ENCODE measurements at regions not wholly inside any gene's neighbourhood (a gene's known extent, or its start where the extent isn't known, plus 50 kb on each side); places are given as distances from the start of the nearest gene placed in this dataset.

DNA sequence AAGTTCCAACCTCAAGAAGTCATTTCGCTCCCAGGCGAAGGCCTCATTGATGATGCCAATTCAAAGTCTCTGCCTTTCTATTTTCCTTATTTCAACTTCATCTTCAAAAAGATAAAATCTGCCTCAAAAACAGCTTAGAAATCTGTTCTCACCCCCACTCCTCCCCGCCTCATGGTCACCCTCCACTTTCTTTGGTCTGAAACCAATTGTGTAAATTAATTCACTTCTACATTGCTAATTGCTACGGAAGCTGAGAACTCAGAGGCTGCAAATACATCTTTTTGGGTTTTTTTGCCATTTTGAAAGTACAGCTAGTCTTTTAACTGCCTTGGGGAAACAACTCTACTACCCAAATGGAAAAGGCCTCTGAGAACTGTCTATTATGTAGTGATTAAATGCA is 350.0 kb upstream of the SLC24A2 start:
- Mint-ChIP-seq H3K4me1 (peaks cover 1% of the 10 kb centered on the region), H3K27ac (no peak overlapping the region)
- no peaks in the 10 kb centered on the region for H3K79me2 ChIP-seq (ENCODE audit: control insufficient read depth, insufficient read depth, low read length)

DNA sequence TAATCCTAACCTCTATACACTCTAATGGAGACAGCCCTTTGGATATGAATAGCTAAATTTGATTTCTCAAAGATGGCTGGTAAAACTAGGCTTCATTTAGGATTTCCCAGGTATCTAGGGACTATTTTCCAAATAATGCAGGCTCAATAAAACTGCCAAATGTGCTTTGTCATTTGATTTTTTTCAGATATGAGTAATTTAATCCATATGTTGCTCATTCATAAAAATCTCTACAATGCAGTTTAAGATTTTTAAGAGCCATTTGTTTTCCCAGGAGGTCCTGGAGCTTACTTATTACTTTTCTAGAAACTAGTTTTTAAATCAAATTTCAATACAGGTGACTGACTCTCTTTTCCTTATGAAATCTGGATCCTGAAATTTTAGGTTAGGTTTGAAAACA is 349.3 kb upstream of the SLC24A2 start:
- DNase-seq (no peak), ATAC-seq (ENCODE audit: low read depth) (no peak)
- Histone ChIP-seq H2AFZ (ENCODE audit: insufficient read depth, low read depth, low read length, poor library complexity, severe bottlenecking) (no peak overlapping the region), H3K79me2 (ENCODE audit: control insufficient read depth, insufficient read depth, low read length) (no peaks in the 10 kb centered on the region), H3K27ac (ENCODE audit: low read length in 2 of 2) (no peak overlapping the region), H3K4me3 (ENCODE audit: control extremely low read depth in 1 of 5, extremely low read depth in 1 of 5, insufficient read depth in 1 of 5, low read depth in 2 of 5, low read length in 4 of 5) (no peak overlapping the region), H3K27me3 (replicated peaks in 1 of 4; ENCODE audit: control extremely low read depth in 1 of 4, control insufficient read depth in 3 of 4, insufficient read depth in 4 of 4, low read length in 3 of 4) (no peaks in the 10 kb centered on the region), H3K36me3 (replicated peaks in 1 of 2; ENCODE audit: control extremely low read depth in 1 of 2, control insufficient read depth in 1 of 2, extremely low read depth in 1 of 2, insufficient read depth in 2 of 2, low read length in 1 of 2) (no peaks in the 10 kb centered on the region), H3K4me1 (ENCODE audit: control insufficient read depth in 2 of 2, insufficient read depth in 2 of 2, low read length in 2 of 2) (no peaks in the 10 kb centered on the region), H3K9me3 (ENCODE audit: control extremely low read depth in 1 of 3, control insufficient read depth in 2 of 3, insufficient read depth in 1 of 3, low read length in 2 of 3) (no peaks in the 10 kb centered on the region), H4K20me1 (ENCODE audit: control insufficient read depth, insufficient read depth, low read length, poor library complexity, severe bottlenecking) (no peaks in the 10 kb centered on the region), H3K9ac (ENCODE audit: low read length) (no peak overlapping the region), H3K4me2 (replicated peaks; ENCODE audit: low read depth, low read length, poor library complexity, severe bottlenecking) (no peak overlapping the region)
- Mint-ChIP-seq H3K4me1 (no peaks in the 10 kb centered on the region), H3K4me3 (no peak overlapping the region), H3K27ac (no peak overlapping the region), H3K9me3 (ENCODE audit: insufficient read depth) (no peaks in the 10 kb centered on the region), H3K27me3 (peaks cover 2% of the 10 kb centered on the region)
- TF ChIP-seq, protein P1, sequence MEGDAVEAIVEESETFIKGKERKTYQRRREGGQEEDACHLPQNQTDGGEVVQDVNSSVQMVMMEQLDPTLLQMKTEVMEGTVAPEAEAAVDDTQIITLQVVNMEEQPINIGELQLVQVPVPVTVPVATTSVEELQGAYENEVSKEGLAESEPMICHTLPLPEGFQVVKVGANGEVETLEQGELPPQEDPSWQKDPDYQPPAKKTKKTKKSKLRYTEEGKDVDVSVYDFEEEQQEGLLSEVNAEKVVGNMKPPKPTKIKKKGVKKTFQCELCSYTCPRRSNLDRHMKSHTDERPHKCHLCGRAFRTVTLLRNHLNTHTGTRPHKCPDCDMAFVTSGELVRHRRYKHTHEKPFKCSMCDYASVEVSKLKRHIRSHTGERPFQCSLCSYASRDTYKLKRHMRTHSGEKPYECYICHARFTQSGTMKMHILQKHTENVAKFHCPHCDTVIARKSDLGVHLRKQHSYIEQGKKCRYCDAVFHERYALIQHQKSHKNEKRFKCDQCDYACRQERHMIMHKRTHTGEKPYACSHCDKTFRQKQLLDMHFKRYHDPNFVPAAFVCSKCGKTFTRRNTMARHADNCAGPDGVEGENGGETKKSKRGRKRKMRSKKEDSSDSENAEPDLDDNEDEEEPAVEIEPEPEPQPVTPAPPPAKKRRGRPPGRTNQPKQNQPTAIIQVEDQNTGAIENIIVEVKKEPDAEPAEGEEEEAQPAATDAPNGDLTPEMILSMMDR (IDR thresholded peaks at IDR 0.05) = no peak
- TF ChIP-seq EZH2 (IDR thresholded peaks at IDR 0.05; ENCODE audit: borderline replicate concordance, insufficient read depth, low read depth, low read length, poor library complexity, severe bottlenecking) = no peak
- intact Hi-C loops (cut with micrococcal nuclease) = no loop called here
- ChIA-PET CTCF (no interaction called here), POLR2A (no interaction called here)

More for the DNA sequence above, 350.0 kb upstream of the SLC24A2 start:
- Histone ChIP-seq H3K27ac (ENCODE audit: low read length in 2 of 2) (no peak overlapping the region), H3K4me3 (ENCODE audit: control extremely low read depth in 1 of 5, extremely low read depth in 1 of 5, insufficient read depth in 1 of 5, low read depth in 2 of 5, low read length in 4 of 5) (no peak overlapping the region), H3K36me3 (replicated peaks in 1 of 2; ENCODE audit: control extremely low read depth in 1 of 2, control insufficient read depth in 1 of 2, extremely low read depth in 1 of 2, insufficient read depth in 2 of 2, low read length in 1 of 2) (no peaks in the 10 kb centered on the region), H2AFZ (ENCODE audit: insufficient read depth, low read depth, low read length, poor library complexity, severe bottlenecking) (no peak overlapping the region), H4K20me1 (ENCODE audit: control insufficient read depth, insufficient read depth, low read length, poor library complexity, severe bottlenecking) (no peaks in the 10 kb centered on the region), H3K9ac (ENCODE audit: low read length) (no peak overlapping the region), H3K4me1 (ENCODE audit: control insufficient read depth in 2 of 2, insufficient read depth in 2 of 2, low read length in 2 of 2) (no peaks in the 10 kb centered on the region), H3K27me3 (replicated peaks in 1 of 4; ENCODE audit: control extremely low read depth in 1 of 4, control insufficient read depth in 3 of 4, insufficient read depth in 4 of 4, low read length in 3 of 4) (no peaks in the 10 kb centered on the region), H3K4me2 (replicated peaks; ENCODE audit: low read depth, low read length, poor library complexity, severe bottlenecking) (no peak overlapping the region), H3K9me3 (ENCODE audit: control extremely low read depth in 1 of 3, control insufficient read depth in 2 of 3, insufficient read depth in 1 of 3, low read length in 2 of 3) (no peaks in the 10 kb centered on the region)
- Mint-ChIP-seq H3K9me3 (ENCODE audit: insufficient read depth) (no peaks in the 10 kb centered on the region), H3K27me3 (peaks cover 5% of the 10 kb centered on the region), H3K4me3 (no peak overlapping the region)
- 93% methylated on average over 4 of the region's 4 CpGs for WGBS (ENCODE audit: insufficient coverage)
- ChIA-PET CTCF (no interaction called here), POLR2A (no interaction called here)
- intact Hi-C loops (cut with micrococcal nuclease) = no loop called here
- ATAC-seq (ENCODE audit: low read depth) (no peak), DNase-seq (no peak)
- TF ChIP-seq EZH2 (IDR thresholded peaks at IDR 0.05; ENCODE audit: borderline replicate concordance, insufficient read depth, low read depth, low read length, poor library complexity, severe bottlenecking) = no peak
- TF ChIP-seq, protein P1 (IDR thresholded peaks at IDR 0.05) = no peak

All from B cell (primary cell).